Progenitor cell of endocrine pancreas (in vitro differentiated cells): ENCODE measurements at regions not wholly inside any gene's neighbourhood (a gene's known extent, or its start where the extent isn't known, plus 50 kb on each side); places are given as distances from the start of the nearest gene placed in this dataset.

ENCODE experiments used
- DNase-seq: peaks from one replicate; pipeline ENCODE4 v3.0.0; 2021; ENCODE audit warnings: low spot score; ENCODE audit not compliant: unreplicated experiment
- H3K27ac Mint-ChIP-seq: 2 replicates; pipeline ENCODE4 v1.8.0; 2021; ENCODE audit warnings: mild to moderate bottlenecking, moderate library complexity, mixed read lengths
- H3K27me3 Mint-ChIP-seq: 2 replicates; pipeline ENCODE4 v1.8.0; 2021; ENCODE audit warnings: mixed read lengths
- H3K36me3 Mint-ChIP-seq: 2 replicates; pipeline ENCODE4 v1.8.0; 2022; ENCODE audit warnings: mixed read lengths; ENCODE audit not compliant: insufficient read depth
- H3K4me1 Mint-ChIP-seq: 2 replicates; pipeline ENCODE4 v1.8.0; 2021; ENCODE audit warnings: low read depth, mixed read lengths
- H3K4me3 Mint-ChIP-seq: 2 replicates; pipeline ENCODE4 v1.8.0; 2021; ENCODE audit warnings: low read depth, mild to moderate bottlenecking, moderate library complexity, mixed read lengths
- H3K9me3 Mint-ChIP-seq: 2 replicates; pipeline ENCODE4 v1.8.0; 2021; ENCODE audit warnings: low read depth, mixed read lengths
- TF ChIP-seq, protein P1 (sequence below): fragments of 200-600 bp; sonication (generic); IDR thresholded peaks from one replicate; pipeline ENCODE4 v1.5.0; 2021; ENCODE audit warnings: antibody characterized with exemption, mild to moderate bottlenecking; ENCODE audit not compliant: unreplicated experiment

DNA sequence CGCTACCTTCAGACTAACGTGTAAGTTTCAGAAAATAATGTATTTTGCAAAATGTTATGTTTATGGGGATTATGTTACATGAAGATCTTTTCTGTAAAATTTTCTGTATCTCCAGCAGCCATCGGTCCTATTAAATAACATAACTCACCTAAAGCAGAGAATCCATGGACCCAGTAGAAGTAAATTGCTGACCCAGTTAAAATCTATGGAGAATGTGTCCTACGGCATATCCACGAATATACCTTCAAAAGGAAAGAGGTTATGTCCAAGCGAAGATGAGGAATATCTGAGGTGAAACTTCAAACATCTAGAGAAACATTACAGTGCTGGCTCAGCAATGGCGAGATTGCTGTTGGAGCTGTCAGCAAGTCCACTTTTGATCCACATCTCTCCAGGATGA is 492.2 kb upstream of the ADAMTS16 start:
- H3K4me3 Mint-ChIP-seq: no peak overlapping the region
- peaks cover 3% of the 10 kb centered on the region for H3K9me3 Mint-ChIP-seq
- H3K36me3 Mint-ChIP-seq: no peaks in the 10 kb centered on the region
- H3K4me1 Mint-ChIP-seq: peaks cover 8% of the 10 kb centered on the region
- H3K27ac Mint-ChIP-seq: no peak overlapping the region
- no peak for DNase-seq
- H3K27me3 Mint-ChIP-seq: peaks cover 7% of the 10 kb centered on the region
- TF ChIP-seq, protein P1, sequence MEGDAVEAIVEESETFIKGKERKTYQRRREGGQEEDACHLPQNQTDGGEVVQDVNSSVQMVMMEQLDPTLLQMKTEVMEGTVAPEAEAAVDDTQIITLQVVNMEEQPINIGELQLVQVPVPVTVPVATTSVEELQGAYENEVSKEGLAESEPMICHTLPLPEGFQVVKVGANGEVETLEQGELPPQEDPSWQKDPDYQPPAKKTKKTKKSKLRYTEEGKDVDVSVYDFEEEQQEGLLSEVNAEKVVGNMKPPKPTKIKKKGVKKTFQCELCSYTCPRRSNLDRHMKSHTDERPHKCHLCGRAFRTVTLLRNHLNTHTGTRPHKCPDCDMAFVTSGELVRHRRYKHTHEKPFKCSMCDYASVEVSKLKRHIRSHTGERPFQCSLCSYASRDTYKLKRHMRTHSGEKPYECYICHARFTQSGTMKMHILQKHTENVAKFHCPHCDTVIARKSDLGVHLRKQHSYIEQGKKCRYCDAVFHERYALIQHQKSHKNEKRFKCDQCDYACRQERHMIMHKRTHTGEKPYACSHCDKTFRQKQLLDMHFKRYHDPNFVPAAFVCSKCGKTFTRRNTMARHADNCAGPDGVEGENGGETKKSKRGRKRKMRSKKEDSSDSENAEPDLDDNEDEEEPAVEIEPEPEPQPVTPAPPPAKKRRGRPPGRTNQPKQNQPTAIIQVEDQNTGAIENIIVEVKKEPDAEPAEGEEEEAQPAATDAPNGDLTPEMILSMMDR: no peak

DNA sequence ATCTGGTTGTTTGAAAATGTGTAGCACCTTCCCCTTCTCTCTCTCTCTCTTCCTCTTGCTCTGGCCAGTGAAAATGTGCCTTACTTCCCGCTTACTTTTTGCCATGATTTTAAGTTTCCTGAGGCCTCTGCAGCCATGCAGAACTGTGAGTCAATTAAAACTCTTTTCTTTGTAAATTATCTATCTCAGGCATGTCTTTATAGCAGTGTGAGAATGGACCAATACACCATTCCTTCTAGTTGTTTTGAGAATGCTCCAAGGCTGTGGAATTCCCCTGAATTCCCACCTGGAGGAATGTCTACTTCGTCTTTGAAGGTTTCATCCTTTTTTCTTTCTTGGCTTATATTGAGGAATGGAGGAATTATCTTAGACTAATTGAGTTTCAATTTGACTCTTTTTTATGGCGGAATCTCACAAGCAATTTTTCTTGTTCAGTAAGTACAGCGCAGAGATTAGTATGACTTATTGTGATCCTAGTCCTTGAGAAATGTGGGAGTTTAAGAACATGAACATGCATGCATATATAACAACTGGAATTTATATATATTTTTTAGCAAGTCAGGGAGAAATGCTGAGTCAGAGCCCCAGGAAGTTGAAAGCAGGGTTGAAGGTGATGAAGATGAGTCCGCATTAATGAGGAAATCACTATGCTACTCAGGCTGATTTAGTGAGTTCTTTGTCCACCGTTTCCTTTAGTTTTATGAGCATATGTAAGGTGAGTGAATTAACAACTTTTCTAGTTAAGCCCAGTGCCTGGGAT is 488.1 kb upstream of the ADAMTS16 start:
- Mint-ChIP-seq H3K9me3 (no peaks in the 10 kb centered on the region), H3K36me3 (no peaks in the 10 kb centered on the region), H3K27ac (no peak overlapping the region), H3K4me1 (peaks cover 4% of the 10 kb centered on the region), H3K4me3 (no peak overlapping the region), H3K27me3 (peaks cover 11% of the 10 kb centered on the region)
- TF ChIP-seq, protein P1: no peak
- no peak for DNase-seq

DNA sequence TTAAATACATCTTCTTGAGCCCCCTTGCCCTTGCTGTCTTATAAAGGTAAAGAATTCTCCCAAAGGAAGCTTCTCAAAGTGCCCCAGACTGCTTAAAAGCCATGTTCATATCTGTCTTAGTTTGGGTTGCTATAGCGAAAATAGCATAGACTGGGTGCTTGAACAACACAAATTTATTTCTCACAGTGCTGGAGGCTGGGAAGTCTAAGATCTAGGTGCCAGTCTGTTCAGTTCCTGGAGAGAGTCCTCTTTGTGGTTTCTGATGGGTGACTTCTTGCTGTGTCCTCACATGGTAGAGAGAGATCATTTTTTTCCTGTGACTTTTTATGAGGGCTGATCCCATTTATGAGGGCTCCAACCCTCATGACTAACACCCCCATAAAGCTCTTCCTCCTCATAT is 486.7 kb upstream of the ADAMTS16 start:
- Mint-ChIP-seq H3K4me1 (no peaks in the 10 kb centered on the region), H3K36me3 (no peaks in the 10 kb centered on the region), H3K27ac (no peak overlapping the region), H3K9me3 (no peaks in the 10 kb centered on the region), H3K4me3 (no peak overlapping the region), H3K27me3 (peaks cover 14% of the 10 kb centered on the region)
- DNase-seq: no peak
- TF ChIP-seq, protein P1: no peak

DNA sequence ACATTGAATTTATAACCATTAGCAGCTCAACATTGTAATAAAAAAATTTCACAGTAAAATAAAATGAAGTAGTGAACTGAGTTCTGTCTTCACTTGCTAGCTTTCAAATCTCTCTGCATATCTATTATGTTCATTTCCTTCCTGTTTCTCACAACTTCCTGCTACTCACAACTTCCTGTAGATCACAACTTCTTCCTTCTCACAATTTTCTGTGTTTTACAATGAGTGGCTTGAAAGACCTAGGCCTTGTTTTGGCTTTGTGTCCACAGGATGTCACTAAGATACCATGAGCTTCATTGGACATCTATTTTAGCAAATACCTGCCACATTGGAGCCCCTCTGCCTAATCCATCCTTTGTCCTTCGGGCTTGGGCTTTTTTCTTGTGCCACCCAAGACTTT is 480.3 kb upstream of the ADAMTS16 start:
- no peaks in the 10 kb centered on the region for H3K4me1 Mint-ChIP-seq

DNA sequence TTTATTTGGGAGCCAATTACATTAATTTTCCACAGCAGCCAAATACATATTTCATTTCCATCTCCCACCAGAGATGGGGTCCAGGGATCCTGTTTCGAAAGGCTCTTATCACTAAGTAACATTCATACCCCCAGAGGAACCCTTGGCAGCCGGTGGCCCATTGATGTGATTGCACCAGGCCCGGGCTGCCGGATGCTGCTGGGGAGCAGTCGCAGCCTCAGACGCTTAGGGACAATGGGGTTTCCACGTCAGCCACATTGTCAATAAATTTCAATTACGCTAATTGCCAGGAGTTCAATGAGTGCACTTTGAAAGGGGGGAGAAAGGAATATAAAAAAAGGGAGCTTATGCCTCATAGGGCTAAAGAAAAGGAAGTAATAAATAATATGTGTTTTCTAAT is 478.8 kb upstream of the ADAMTS16 start:
- H3K36me3 Mint-ChIP-seq: no peaks in the 10 kb centered on the region
- H3K4me1 Mint-ChIP-seq: no peaks in the 10 kb centered on the region
- peaks cover 7% of the 10 kb centered on the region for H3K27me3 Mint-ChIP-seq
- H3K27ac Mint-ChIP-seq: no peak overlapping the region
- no peaks in the 10 kb centered on the region for H3K9me3 Mint-ChIP-seq
- TF ChIP-seq, protein P1: no peak
- DNase-seq: no peak
- no peak overlapping the region for H3K4me3 Mint-ChIP-seq

More for the DNA sequence above, 480.3 kb upstream of the ADAMTS16 start:
- H3K36me3 Mint-ChIP-seq: no peaks in the 10 kb centered on the region
- peaks cover 7% of the 10 kb centered on the region for H3K27me3 Mint-ChIP-seq
- no peak overlapping the region for H3K4me3 Mint-ChIP-seq
- TF ChIP-seq, protein P1: no peak
- DNase-seq: no peak
- no peak overlapping the region for H3K27ac Mint-ChIP-seq
- no peaks in the 10 kb centered on the region for H3K9me3 Mint-ChIP-seq
